SK-N-DZ (cell line): ENCODE measurements at regions not wholly inside any gene's neighbourhood (a gene's known extent, or its start where the extent isn't known, plus 50 kb on each side); places are given as distances from the start of the nearest gene placed in this dataset.
"Not testable (repeated sequence)": the region's sequence is repeated elsewhere in the genome, so short reads cannot be mapped to it uniquely, and the experiment has no call there.

Experiments used
- DNase-seq: peaks from one replicate; pipeline ENCODE4 v3.0.0-alpha.2; 2015; ENCODE audit warnings: low spot score

GRCh38 chr5:96320797-96321196 lies 112.3 kb downstream of the PCSK1 start:
- no peak for DNase-seq

- not testable (repeated sequence) for DNase-seq
Observed at GRCh38 chr5:96319981-96320739, 112.9 kb downstream of the PCSK1 start.

- DNase-seq, result no peak
Observed at GRCh38 chr5:96318569-96319110, 114.4 kb downstream of the PCSK1 start.

DNA sequence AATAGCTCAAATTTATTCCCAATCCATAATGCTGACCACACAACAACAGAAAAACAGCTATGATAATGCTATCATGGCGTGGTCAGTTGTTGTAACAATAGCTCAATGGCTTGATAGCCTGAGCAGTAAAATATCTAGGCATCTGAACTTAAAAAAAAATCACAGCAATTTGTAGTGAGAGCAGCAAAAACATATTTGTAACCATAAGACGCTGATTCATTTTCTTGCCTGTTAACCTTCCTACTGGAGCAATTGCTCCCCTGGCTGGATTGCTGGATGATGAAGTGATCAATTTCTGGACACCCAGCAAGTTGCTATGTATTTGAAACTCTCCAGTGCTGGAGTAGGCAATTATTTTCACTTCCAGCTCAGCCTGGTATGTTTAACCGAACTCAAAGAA lies 115.1 kb downstream of the PCSK1 start:
- no peak for DNase-seq

- DNase-seq, result no peak
Observed at GRCh38 chr5:96316487-96316886, 116.6 kb downstream of the PCSK1 start.

DNA sequence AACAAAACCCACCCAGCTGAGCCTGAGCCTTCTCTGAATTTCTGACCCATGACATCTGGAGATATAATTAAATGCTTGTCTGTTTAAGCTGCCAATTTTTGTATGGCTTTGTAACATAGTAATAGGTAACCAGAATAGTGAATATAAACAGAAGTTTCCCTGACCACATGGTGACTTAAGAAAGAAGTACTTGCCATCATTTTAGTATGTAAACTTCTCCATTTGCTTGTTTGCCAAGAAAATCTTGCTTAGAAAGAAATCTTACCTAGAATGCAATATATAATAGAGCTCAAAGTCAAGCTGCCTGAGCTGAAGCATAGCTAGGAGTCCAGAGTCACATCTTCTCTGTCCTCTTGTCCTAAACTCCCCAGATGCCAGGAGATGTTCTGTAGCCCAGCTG lies 117.0 kb downstream of the PCSK1 start:
- DNase-seq, result no peak

DNA sequence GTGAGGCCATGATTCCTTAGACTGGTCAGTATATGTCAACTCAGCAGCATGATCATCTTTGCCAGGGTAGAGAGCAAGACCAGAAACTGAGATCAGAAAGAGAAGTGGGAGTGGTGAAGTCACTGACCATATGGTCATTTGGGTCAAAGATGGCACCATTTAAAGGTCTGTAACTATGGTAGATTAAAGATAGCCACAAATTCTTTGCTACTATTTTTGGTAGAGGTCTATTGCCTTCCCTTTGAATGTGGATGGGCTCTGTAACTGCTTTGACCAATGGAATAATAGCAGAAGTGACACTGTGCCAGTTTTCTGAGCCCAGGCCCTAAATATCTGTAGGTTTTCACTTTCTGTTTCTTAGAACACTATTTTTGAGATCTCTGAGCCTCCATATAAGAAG lies 117.6 kb downstream of the PCSK1 start:
- no peak for DNase-seq

DNA sequence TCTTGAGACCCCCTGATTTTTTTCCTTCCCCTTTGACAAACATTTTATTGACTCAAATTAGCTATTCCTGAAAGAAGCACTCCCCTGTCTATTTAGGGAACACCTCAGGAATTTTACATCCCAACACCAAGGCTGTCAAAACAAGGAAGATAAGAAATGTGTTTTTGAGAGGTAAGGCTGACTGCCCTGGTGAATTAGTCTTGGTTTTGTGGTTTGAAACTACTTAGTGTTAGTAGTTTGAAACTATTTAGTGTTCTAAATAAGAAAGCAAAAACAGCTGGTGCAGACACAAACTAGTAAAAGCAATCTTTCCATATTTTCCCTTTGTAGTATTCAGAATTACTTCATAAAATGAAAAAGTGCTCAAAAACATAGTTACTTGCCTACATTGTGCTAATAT lies 120.7 kb downstream of the PCSK1 start:
- no peak for DNase-seq

DNA sequence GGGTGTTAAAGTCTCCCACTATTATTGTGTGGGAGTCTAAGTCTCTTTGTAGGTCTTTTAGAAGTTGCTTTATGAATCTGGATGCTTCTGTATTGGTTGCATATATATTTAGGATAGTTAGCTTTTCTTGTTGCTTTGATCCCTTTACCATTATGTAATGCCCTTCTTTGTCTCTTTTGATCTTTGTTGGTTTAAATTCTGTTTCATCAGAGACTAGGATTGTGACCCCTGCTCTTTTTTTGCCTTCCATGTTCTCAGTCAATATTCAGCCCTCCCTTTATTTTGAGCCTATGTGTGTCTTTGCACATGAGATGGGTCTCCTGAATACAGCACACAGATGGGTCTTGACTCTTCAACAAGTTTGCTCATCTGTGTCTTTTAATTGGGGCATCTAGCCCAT lies 126.0 kb downstream of the PCSK1 start:
- not testable (repeated sequence) for DNase-seq

GRCh38 chr5:96302174-96302738 lies 130.8 kb downstream of the PCSK1 start:
- DNase-seq, result no peak

DNA sequence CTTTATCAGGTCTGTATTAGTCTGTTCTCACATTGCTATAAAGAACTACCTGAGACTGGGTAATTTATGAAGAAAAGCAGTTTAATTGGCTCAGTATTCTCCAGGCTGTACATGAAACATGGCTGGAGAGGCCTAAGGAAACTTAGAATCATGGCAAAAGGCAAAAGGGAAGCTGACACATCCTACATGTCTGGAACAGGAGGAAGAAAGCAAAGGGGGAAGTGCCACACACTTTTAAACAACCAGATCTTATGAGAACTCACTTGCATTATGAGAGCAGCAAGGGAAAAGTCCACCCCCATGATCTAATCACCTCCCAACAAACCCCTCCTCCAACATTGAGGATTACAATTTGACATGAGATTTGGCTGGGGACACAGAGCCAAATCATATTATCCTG lies 132.1 kb downstream of the PCSK1 start:
- no peak for DNase-seq

DNA sequence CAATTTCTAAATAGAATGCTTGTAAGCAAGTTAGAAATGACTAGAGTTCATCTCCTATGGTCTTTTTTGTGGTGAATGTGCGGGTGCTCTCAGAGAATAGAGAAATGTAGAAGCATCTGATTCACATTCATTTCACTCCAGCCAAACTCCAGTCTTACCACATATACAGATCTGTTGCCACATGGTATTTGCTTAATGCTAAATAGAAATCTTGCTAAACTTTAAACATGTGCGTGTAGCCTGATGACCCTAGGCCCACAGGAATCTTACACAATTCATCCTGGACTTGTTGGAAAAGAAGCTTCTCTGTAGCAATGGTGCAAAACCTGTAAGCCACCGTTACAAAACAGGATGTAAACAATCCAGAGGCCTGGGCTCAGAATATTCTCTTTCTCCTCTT lies 135.2 kb downstream of the PCSK1 start:
- no peak for DNase-seq

GRCh38 chr5:96297290-96297689 lies 135.8 kb downstream of the PCSK1 start:
- no peak for DNase-seq

GRCh38 chr5:96294884-96295202 lies 138.2 kb downstream of the PCSK1 start:
- no peak for DNase-seq

DNA sequence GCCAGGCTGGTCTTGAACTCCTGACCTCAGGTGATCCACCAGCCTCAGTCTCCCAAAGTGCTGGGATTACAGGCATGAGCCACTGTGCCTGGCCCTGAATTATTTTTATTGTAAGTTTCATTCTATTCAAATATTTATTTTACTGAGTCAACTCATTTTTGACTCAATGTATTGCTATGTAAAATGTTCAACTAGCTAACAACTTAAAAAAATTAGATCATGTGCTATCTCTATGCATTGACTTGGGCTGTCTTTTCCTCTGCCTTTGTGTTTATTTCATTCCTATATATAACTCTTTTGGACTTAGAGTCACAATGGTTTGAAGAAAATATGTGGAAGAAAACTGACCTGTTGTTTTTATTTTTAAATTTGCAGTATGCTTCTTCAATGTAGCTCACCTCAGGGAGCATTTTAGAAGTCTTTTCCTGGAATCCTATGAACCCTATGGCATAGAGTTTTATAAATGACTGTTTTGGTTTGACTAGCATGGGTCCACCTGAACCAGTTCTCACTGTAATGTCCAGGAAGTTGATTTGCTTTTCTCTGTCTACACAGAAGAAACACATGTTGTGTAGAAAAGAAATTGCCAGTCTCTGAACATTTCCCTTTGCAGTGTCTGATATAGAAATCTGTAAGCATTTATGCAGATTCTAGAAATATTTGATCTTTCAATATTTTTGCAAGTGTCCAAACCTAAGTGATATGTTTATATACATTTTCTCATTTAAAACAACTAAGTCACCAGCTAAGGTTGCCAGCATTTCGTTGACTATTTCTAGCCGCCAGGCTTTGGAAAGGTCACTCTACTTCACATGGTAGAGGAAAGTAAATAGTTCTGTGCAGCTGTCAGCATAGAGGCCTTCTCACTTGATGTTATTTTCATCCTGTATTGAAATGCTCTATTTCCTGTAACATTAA lies 138.8 kb downstream of the PCSK1 start:
- DNase-seq, result no peak

- DNase-seq, result no peak
Observed at GRCh38 chr5:96292582-96293247, 140.3 kb downstream of the PCSK1 start.

DNA sequence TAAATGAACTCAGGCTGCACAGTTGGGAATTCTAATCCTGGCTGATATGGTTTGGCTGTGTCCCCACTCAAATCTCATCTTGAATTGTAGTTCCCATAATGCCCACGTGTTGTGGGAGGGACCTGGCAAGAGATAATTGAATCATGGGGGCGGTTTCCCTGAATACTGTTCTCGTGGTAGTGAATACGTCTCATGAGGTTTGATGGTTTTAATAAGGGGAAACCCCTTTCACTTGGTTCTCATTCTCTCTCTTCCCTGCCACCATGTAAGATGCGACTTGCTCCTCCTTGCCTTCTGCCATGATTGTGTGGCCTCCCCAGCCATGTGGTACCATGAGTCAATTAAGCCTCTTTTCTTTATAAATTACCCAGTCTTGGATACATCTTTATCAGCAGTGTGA lies 143.8 kb downstream of the PCSK1 start:
- not testable (repeated sequence) for DNase-seq

DNA sequence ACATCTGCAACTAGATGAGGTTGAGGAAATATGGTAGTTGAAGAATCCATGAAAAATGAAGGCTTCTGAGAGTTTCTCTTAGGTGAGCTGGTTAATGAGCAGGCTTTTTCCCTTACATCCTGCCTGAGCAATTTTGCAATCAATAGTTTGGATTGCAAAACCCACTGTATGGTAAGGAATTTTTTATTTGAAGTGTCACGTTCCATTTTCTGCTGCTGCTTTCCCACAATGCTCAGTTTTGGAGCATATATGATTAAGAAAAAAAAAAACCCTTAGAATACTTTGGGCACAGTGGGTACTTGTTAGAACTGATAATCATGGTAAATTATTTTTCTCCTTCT lies 144.2 kb downstream of the PCSK1 start:
- DNase-seq, result no peak

DNA sequence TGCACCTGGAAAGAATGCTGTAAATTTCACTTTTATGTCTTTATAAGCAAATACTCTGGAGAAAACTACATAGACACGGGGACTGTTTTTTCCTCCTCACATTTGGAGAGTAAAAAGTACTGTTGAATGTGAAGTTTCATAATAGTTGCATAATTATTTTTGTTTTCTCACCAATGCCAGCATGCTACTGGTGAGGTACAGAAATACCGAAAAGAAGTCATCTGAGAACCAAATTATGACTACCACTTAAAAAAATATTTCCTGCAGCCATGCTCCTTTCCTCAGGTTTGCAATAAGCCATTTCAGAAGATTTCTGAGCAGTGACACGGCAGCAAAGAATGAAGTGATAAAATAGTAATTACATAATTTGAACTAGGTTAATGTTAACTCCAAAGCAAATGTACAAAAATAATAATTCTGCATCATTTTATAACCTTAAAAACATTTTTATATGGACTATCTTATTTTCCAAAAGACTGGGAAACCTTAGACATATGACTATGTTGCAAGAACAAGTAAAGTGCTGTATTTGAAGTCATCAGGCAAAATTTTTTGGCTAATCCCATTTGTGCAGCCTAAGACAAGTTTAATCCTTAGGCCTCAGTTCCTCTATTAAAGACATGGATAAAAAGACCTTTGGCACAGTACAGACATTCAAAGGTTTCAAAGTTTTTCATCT lies 144.7 kb downstream of the PCSK1 start:
- no peak for DNase-seq

DNA sequence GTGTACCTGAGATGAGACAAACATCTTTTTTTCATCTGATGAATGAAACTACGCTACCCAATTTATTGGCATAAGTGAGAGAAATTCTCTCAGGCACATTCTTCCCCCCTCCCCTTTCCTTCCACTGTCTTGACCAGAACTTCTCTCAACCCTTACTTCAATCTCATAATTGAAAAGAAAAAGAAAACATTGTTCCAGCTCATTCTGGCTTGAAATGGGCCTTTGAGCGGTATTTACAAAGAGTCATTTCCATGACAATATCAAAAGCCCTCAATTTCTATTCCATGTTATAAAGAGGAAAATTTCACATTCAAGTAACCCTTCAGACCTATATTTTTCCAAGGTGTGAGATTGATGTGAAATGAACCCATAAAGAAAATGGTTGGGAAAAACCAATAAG lies 145.9 kb downstream of the PCSK1 start:
- DNase-seq, result no peak

DNA sequence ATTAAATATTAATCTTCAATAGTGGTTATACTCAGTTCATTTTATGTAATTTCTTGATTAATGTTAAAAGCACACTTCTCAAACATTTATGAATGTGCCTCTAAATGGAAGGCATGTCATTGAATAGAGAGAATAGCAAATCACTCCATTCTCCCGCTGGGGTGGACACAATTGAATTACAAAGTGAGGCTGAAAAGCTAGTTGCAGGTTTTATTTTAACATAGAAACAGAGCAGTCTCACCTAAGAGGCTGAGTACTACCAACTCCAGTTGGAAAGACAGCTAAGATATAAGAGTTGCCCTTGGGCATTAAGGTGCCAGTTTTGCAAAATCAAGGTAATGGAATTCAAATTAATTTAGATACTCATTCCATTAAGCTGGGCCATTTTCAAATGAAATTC lies 147.2 kb downstream of the PCSK1 start:
- DNase-seq, result no peak
